BJ (cell line): ENCODE measurements at regions not wholly inside any gene's neighbourhood (a gene's known extent, or its start where the extent isn't known, plus 50 kb on each side); places are given as distances from the start of the nearest gene placed in this dataset.

Experiments used
- CTCF ChIA-PET: fragments of 350-600 bp; formaldehyde crosslinking; extraction: SDS; loops from one replicate; lab custom pipeline; 2021; ENCODE audit warnings: antibody characterized with exemption, inconsistent platforms; lab: Yijun Ruan, JAX
- POLR2A ChIA-PET: fragments of 300-600 bp; sonication (Branson Sonifier 250); formaldehyde crosslinking; extraction: SDS; loops from one replicate; lab custom pipeline; 2021; ENCODE audit warnings: antibody characterized with exemption; lab: Charles Lee
- DNase-seq: peaks from one replicate; pipeline ENCODE4 v3.0.0-alpha.2; 2011; ENCODE audit warnings: low read depth
- H3K27me3 ChIP-seq: 2 replicates; pipeline ENCODE4 v1.6.0; 2011; ENCODE audit warnings: low read length; ENCODE audit not compliant: control insufficient read depth, insufficient read depth
- H3K36me3 ChIP-seq: 2 replicates; pipeline ENCODE4 v1.5.1; 2011; ENCODE audit warnings: low read length; ENCODE audit not compliant: control insufficient read depth, insufficient read depth
- H3K4me3 ChIP-seq: 2 replicates; pipeline ENCODE4 v1.5.1; 2011; ENCODE audit warnings: low read depth, mild to moderate bottlenecking, control low read depth, low read length
- CTCF ChIP-seq: IDR thresholded peaks from 2 replicates; pipeline ENCODE4 v1.5.1; 2011; ENCODE audit warnings: low read depth, mild to moderate bottlenecking, control low read depth, inconsistent platforms, low read length, moderate library complexity; ENCODE audit not compliant: insufficient read depth

- CTCF ChIA-PET, result no interaction called here
- DNase-seq, result no peak
- no peaks in the 10 kb centered on the region for H3K36me3 ChIP-seq
- H3K4me3 ChIP-seq, result no peak overlapping the region
- TF ChIP-seq CTCF, result no peak
- POLR2A ChIA-PET, result no interaction called here
- no peaks in the 10 kb centered on the region for H3K27me3 ChIP-seq
These were observed 350.5 kb upstream of the TBL1XR1 start for GRCh38 chr3:177547711-177548350.

- H3K4me3 ChIP-seq, result no peak overlapping the region
- ChIA-PET CTCF (no interaction called here), POLR2A (no interaction called here)
- no peak for DNase-seq
- no peaks in the 10 kb centered on the region for H3K27me3 ChIP-seq
- no peak for TF ChIP-seq CTCF
- H3K36me3 ChIP-seq, result no peaks in the 10 kb centered on the region
These were observed 353.4 kb upstream of the TBL1XR1 start for GRCh38 chr3:177550667-177551066.

GRCh38 chr3:177551431-177551836, 354.2 kb upstream of the TBL1XR1 start:
- no peak for DNase-seq
- POLR2A ChIA-PET, result no interaction called here
- H3K27me3 ChIP-seq, result no peaks in the 10 kb centered on the region
- CTCF ChIA-PET, result no interaction called here
- H3K4me3 ChIP-seq, result no peak overlapping the region
- no peak for TF ChIP-seq CTCF
- no peaks in the 10 kb centered on the region for H3K36me3 ChIP-seq

GRCh38 chr3:177552051-177552450, 354.8 kb upstream of the TBL1XR1 start:
- no peak for TF ChIP-seq CTCF
- POLR2A ChIA-PET, result no interaction called here
- no peak for DNase-seq
- CTCF ChIA-PET, result no interaction called here
- H3K27me3 ChIP-seq, result no peaks in the 10 kb centered on the region
- no peak overlapping the region for H3K4me3 ChIP-seq
- H3K36me3 ChIP-seq, result no peaks in the 10 kb centered on the region

- TF ChIP-seq CTCF, result no peak
- no peak overlapping the region for H3K4me3 ChIP-seq
- no peaks in the 10 kb centered on the region for H3K36me3 ChIP-seq
- ChIA-PET POLR2A (no interaction called here), CTCF (interaction anchor here (1.8 kb wide), 1 partner anchor 15 kb away, joined by 6 read pairs; no protein-coding TSS in a partner anchor)
- H3K27me3 ChIP-seq, result no peaks in the 10 kb centered on the region
- no peak for DNase-seq
These were observed 355.7 kb upstream of the TBL1XR1 start for GRCh38 chr3:177553012-177553411.
